ENCODE measurements at regions not wholly inside any gene's neighbourhood (a gene's known extent, or its start where the extent isn't known, plus 50 kb on each side); places are given as distances from the start of the nearest gene placed in this dataset.

- Mint-ChIP-seq H3K4me3 (ENCODE audit: unreplicated experiment) (no peak overlapping the region), H3K27me3 (ENCODE audit: low read depth, unreplicated experiment) (no peaks in the 10 kb centered on the region), H3K27ac (ENCODE audit: unreplicated experiment) (no peak overlapping the region), H3K36me3 (ENCODE audit: low read depth, unreplicated experiment) (no peaks in the 10 kb centered on the region), H3K9me3 (ENCODE audit: unreplicated experiment) (no peaks in the 10 kb centered on the region), H3K4me1 (ENCODE audit: low read depth, unreplicated experiment) (no peaks in the 10 kb centered on the region)
- Histone ChIP-seq H3K4me1 (ENCODE audit: insufficient read depth, low read length) (no peaks in the 10 kb centered on the region), H3K27ac (ENCODE audit: low read depth, low read length) (no peak overlapping the region), H3K4me2 (ENCODE audit: low read length) (no peak overlapping the region), H3K79me2 (ENCODE audit: insufficient read depth, low read length) (no peaks in the 10 kb centered on the region), H3K4me3 (ENCODE audit: insufficient read depth, low read depth, low read length) (no peak overlapping the region), H3K27me3 (ENCODE audit: insufficient read depth, low read length) (no peaks in the 10 kb centered on the region), H3K36me3 (ENCODE audit: insufficient read depth, low read length) (no peaks in the 10 kb centered on the region), H3K9me3 (ENCODE audit: insufficient read depth, low read depth, low read length) (no peaks in the 10 kb centered on the region), H4K20me1 (ENCODE audit: insufficient read depth, low read length) (no peaks in the 10 kb centered on the region), H2AFZ (ENCODE audit: low read depth, low read length) (no peak overlapping the region), H3K9ac (ENCODE audit: low read length) (no peak overlapping the region)
- no peak for FAIRE-seq
- no peak for DNase-seq (ENCODE audit: low read depth)
- TF ChIP-seq EZH2 (IDR thresholded peaks at IDR 0.05; ENCODE audit: insufficient read depth, low read length) (no peak), CTCF (IDR thresholded peaks at IDR 0.05; ENCODE audit: insufficient read depth, low read depth, low read length) (no peak)
Measured at GRCh38 chr2:14684516-14684915, 52.0 kb downstream of the LRATD1 start.

GRCh38 chr2:14690926-14691325, 58.4 kb downstream of the LRATD1 start:
- no peak overlapping the region for H3K9ac ChIP-seq (ENCODE audit: low read length)
- H3K27ac ChIP-seq (ENCODE audit: low read depth, low read length): no peak overlapping the region
- DNase-seq (ENCODE audit: low read depth) (no peak), FAIRE-seq (no peak)
- H2AFZ ChIP-seq (ENCODE audit: low read depth, low read length): no peak overlapping the region
- no peak overlapping the region for H3K4me3 Mint-ChIP-seq (ENCODE audit: unreplicated experiment)
- no peaks in the 10 kb centered on the region for H3K4me1 ChIP-seq (ENCODE audit: insufficient read depth, low read length)
- no peaks in the 10 kb centered on the region for H3K36me3 Mint-ChIP-seq (ENCODE audit: low read depth, unreplicated experiment)
- no peak overlapping the region for H3K27ac Mint-ChIP-seq (ENCODE audit: unreplicated experiment)
- H3K27me3 Mint-ChIP-seq (ENCODE audit: low read depth, unreplicated experiment): no peaks in the 10 kb centered on the region
- no peaks in the 10 kb centered on the region for H3K36me3 ChIP-seq (ENCODE audit: insufficient read depth, low read length)
- no peak for TF ChIP-seq CTCF (IDR thresholded peaks at IDR 0.05; ENCODE audit: insufficient read depth, low read depth, low read length)
- TF ChIP-seq EZH2 (IDR thresholded peaks at IDR 0.05; ENCODE audit: insufficient read depth, low read length): no peak
- no peaks in the 10 kb centered on the region for H4K20me1 ChIP-seq (ENCODE audit: insufficient read depth, low read length)
- no peak overlapping the region for H3K4me3 ChIP-seq (ENCODE audit: insufficient read depth, low read depth, low read length)
- no peaks in the 10 kb centered on the region for H3K79me2 ChIP-seq (ENCODE audit: insufficient read depth, low read length)
- H3K4me1 Mint-ChIP-seq (ENCODE audit: low read depth, unreplicated experiment): no peaks in the 10 kb centered on the region
- H3K9me3 ChIP-seq (ENCODE audit: insufficient read depth, low read depth, low read length): no peaks in the 10 kb centered on the region
- H3K4me2 ChIP-seq (ENCODE audit: low read length): no peak overlapping the region
- H3K9me3 Mint-ChIP-seq (ENCODE audit: unreplicated experiment): peaks cover 4% of the 10 kb centered on the region
- H3K27me3 ChIP-seq (ENCODE audit: insufficient read depth, low read length): no peaks in the 10 kb centered on the region

GRCh38 chr2:14693874-14694273, 61.4 kb downstream of the LRATD1 start:
- Histone ChIP-seq H3K27me3 (ENCODE audit: insufficient read depth, low read length) (no peaks in the 10 kb centered on the region), H2AFZ (ENCODE audit: low read depth, low read length) (no peak overlapping the region), H3K4me1 (ENCODE audit: insufficient read depth, low read length) (no peaks in the 10 kb centered on the region), H4K20me1 (ENCODE audit: insufficient read depth, low read length) (no peaks in the 10 kb centered on the region), H3K79me2 (ENCODE audit: insufficient read depth, low read length) (no peaks in the 10 kb centered on the region), H3K9ac (ENCODE audit: low read length) (no peak overlapping the region), H3K4me2 (ENCODE audit: low read length) (no peak overlapping the region), H3K36me3 (ENCODE audit: insufficient read depth, low read length) (no peaks in the 10 kb centered on the region), H3K4me3 (ENCODE audit: insufficient read depth, low read depth, low read length) (no peak overlapping the region), H3K27ac (ENCODE audit: low read depth, low read length) (no peak overlapping the region), H3K9me3 (ENCODE audit: insufficient read depth, low read depth, low read length) (no peaks in the 10 kb centered on the region)
- no peak overlapping the region for H3K4me3 Mint-ChIP-seq (ENCODE audit: unreplicated experiment)
- FAIRE-seq: no peak
- H3K9me3 Mint-ChIP-seq (ENCODE audit: unreplicated experiment): peaks cover 4% of the 10 kb centered on the region
- no peaks in the 10 kb centered on the region for H3K4me1 Mint-ChIP-seq (ENCODE audit: low read depth, unreplicated experiment)
- no peak for DNase-seq (ENCODE audit: low read depth)
- no peaks in the 10 kb centered on the region for H3K27me3 Mint-ChIP-seq (ENCODE audit: low read depth, unreplicated experiment)
- TF ChIP-seq CTCF (IDR thresholded peaks at IDR 0.05; ENCODE audit: insufficient read depth, low read depth, low read length): no peak
- TF ChIP-seq EZH2 (IDR thresholded peaks at IDR 0.05; ENCODE audit: insufficient read depth, low read length): no peak
- H3K27ac Mint-ChIP-seq (ENCODE audit: unreplicated experiment): no peak overlapping the region
- H3K36me3 Mint-ChIP-seq (ENCODE audit: low read depth, unreplicated experiment): no peaks in the 10 kb centered on the region
